Liver (tissue), 3 donors: ENCODE measurements at regions not wholly inside any gene's neighbourhood (a gene's known extent, or its start where the extent isn't known, plus 50 kb on each side); places are given as distances from the start of the nearest gene placed in this dataset.

Experiments used
- GABPA ChIP-seq, 2 donors: IDR thresholded peaks in 1 of 2; conservative IDR thresholded peaks in 1 of 2; 2 replicates each; pipeline ENCODE4 v1.6.1; 2016; ENCODE audit warnings: antibody characterized with exemption in 2 of 2, mild to moderate bottlenecking in 1 of 2, moderate library complexity in 1 of 2
- RAD21 ChIP-seq, 2 donors: IDR thresholded peaks; 2 replicates each; pipeline ENCODE4 v1.6.1; 2016; ENCODE audit warnings: antibody characterized with exemption in 2 of 2, mild to moderate bottlenecking in 2 of 2
- SP1 ChIP-seq: IDR thresholded peaks from 2 replicates; pipeline ENCODE4 v1.6.1; 2018; ENCODE audit warnings: antibody characterized with exemption, mild to moderate bottlenecking
- TAF1 ChIP-seq: conservative IDR thresholded peaks from 2 replicates; pipeline ENCODE4 v1.6.1; 2016; ENCODE audit warnings: antibody characterized with exemption, mild to moderate bottlenecking
- YY1 ChIP-seq: IDR thresholded peaks from 2 replicates; pipeline ENCODE4 v1.6.1; 2016; ENCODE audit warnings: antibody characterized with exemption, mild to moderate bottlenecking
- TF ChIP-seq, protein P1 (sequence below): fragments of 150-350 bp; IDR thresholded peaks from 2 replicates; pipeline ENCODE4 v1.5.1; 2017; ENCODE audit warnings: improper control_type of control experiment, low read depth, low read length; ENCODE audit not compliant: missing input control
- TF ChIP-seq, protein P2 (sequence below): IDR thresholded peaks from 2 replicates; pipeline ENCODE4 v1.6.1; 2016; ENCODE audit warnings: antibody characterized with exemption, mild to moderate bottlenecking
- TF ChIP-seq, protein P3 (sequence below): IDR thresholded peaks from 2 replicates; pipeline ENCODE4 v1.6.1; 2016; ENCODE audit warnings: antibody characterized with exemption
- TF ChIP-seq, protein P4 (sequence below): IDR thresholded peaks from 2 replicates; pipeline ENCODE4 v1.6.1; 2016; ENCODE audit warnings: antibody characterized with exemption
- donor health status: healthy.
- donor health status: healthy.

DNA sequence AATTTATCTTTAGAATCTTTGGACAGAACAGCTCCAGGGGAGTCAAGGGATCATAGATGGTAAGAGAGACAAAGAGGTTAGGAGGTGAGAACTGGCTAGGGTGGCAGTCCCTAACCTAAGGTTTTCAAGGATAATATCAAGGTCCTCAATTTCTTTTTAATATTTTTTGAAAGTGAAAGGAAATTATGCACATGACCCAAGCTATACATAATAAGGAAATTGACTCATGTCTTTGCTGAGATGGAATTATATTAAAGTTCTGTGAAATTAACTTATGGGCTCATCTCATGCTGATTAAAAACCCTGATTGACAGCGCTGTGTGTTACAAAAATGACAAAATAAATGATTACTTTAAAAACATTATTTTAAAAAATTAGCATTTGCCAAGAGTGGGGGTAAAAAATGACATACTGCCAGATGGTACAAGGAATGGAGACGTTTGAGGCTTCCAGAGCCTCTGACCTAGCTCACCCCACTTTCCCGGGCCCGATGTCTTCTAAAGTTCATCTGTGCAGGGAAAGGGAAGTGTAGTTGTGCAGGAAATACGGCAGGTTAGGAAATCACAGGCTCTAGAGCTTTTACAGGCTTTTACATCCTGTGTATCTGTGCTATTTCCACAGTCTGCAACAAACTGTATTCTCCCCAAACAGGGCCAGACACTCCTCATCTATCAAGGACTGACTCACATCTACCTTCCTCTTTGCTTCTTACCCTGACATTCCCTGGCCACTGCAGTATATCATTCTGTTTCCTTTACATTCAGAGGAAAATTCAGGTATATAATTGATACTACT is 185.6 kb upstream of the PRSS58 start:
- TF ChIP-seq, protein P1, sequence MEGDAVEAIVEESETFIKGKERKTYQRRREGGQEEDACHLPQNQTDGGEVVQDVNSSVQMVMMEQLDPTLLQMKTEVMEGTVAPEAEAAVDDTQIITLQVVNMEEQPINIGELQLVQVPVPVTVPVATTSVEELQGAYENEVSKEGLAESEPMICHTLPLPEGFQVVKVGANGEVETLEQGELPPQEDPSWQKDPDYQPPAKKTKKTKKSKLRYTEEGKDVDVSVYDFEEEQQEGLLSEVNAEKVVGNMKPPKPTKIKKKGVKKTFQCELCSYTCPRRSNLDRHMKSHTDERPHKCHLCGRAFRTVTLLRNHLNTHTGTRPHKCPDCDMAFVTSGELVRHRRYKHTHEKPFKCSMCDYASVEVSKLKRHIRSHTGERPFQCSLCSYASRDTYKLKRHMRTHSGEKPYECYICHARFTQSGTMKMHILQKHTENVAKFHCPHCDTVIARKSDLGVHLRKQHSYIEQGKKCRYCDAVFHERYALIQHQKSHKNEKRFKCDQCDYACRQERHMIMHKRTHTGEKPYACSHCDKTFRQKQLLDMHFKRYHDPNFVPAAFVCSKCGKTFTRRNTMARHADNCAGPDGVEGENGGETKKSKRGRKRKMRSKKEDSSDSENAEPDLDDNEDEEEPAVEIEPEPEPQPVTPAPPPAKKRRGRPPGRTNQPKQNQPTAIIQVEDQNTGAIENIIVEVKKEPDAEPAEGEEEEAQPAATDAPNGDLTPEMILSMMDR: no peak
- TF ChIP-seq TAF1: no peak
- TF ChIP-seq RAD21 (IDR thresholded peaks at IDR 0.05): no peak
- TF ChIP-seq, protein P2, sequence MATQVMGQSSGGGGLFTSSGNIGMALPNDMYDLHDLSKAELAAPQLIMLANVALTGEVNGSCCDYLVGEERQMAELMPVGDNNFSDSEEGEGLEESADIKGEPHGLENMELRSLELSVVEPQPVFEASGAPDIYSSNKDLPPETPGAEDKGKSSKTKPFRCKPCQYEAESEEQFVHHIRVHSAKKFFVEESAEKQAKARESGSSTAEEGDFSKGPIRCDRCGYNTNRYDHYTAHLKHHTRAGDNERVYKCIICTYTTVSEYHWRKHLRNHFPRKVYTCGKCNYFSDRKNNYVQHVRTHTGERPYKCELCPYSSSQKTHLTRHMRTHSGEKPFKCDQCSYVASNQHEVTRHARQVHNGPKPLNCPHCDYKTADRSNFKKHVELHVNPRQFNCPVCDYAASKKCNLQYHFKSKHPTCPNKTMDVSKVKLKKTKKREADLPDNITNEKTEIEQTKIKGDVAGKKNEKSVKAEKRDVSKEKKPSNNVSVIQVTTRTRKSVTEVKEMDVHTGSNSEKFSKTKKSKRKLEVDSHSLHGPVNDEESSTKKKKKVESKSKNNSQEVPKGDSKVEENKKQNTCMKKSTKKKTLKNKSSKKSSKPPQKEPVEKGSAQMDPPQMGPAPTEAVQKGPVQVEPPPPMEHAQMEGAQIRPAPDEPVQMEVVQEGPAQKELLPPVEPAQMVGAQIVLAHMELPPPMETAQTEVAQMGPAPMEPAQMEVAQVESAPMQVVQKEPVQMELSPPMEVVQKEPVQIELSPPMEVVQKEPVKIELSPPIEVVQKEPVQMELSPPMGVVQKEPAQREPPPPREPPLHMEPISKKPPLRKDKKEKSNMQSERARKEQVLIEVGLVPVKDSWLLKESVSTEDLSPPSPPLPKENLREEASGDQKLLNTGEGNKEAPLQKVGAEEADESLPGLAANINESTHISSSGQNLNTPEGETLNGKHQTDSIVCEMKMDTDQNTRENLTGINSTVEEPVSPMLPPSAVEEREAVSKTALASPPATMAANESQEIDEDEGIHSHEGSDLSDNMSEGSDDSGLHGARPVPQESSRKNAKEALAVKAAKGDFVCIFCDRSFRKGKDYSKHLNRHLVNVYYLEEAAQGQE: no peak
- TF ChIP-seq GABPA (IDR thresholded peaks at IDR 0.05 in 1 of 2, conservative IDR thresholded peaks at IDR 0.05 in 1 of 2): no peak
- TF ChIP-seq, protein P3, sequence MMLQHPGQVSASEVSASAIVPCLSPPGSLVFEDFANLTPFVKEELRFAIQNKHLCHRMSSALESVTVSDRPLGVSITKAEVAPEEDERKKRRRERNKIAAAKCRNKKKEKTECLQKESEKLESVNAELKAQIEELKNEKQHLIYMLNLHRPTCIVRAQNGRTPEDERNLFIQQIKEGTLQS: no peak
- TF ChIP-seq SP1: no peak
- TF ChIP-seq YY1: no peak
- TF ChIP-seq, protein P4, sequence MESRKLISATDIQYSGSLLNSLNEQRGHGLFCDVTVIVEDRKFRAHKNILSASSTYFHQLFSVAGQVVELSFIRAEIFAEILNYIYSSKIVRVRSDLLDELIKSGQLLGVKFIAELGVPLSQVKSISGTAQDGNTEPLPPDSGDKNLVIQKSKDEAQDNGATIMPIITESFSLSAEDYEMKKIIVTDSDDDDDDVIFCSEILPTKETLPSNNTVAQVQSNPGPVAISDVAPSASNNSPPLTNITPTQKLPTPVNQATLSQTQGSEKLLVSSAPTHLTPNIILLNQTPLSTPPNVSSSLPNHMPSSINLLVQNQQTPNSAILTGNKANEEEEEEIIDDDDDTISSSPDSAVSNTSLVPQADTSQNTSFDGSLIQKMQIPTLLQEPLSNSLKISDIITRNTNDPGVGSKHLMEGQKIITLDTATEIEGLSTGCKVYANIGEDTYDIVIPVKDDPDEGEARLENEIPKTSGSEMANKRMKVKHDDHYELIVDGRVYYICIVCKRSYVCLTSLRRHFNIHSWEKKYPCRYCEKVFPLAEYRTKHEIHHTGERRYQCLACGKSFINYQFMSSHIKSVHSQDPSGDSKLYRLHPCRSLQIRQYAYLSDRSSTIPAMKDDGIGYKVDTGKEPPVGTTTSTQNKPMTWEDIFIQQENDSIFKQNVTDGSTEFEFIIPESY: no peak
